Heart left ventricle (tissue), 16 donors: ENCODE measurements at regions not wholly inside any gene's neighbourhood (a gene's known extent, or its start where the extent isn't known, plus 50 kb on each side); places are given as distances from the start of the nearest gene placed in this dataset.
A peak's percentile ranks its signal among the peaks of the same experiment; 100 is the strongest.

ENCODE experiments used
- ATAC-seq, 4 donors: fragments of 200-7000 bp; cut with Tn5 transposase; one replicate each; pipeline ENCODE4 v1.9.1; 2020 to 2022; ENCODE audit warnings: moderate library complexity in 4 of 4, mild to moderate bottlenecking in 3 of 4, moderate number of reproducible peaks in 1 of 4
- DNase-seq, 5 donors: peaks; one replicate each; pipeline ENCODE4 v3.0.0-alpha.2; 2020
- H3K27ac ChIP-seq, 12 donors: fragments of 200-600 bp; sonication (generic) in 4 of 12; one replicate each; pipeline versions ENCODE4 v1.5.0 to v1.8.0; 2016 to 2022; ENCODE audit warnings: mild to moderate bottlenecking in 2 of 12
- H3K27me3 ChIP-seq, 9 donors: fragments of 200-600 bp; sonication (generic) in 2 of 9; one replicate each; pipeline versions ENCODE4 v1.5.1 to v1.8.0; 2016 to 2022; ENCODE audit warnings: mild to moderate bottlenecking in 3 of 9
- H3K36me3 ChIP-seq, 9 donors: fragments of 200-600 bp; sonication (generic) in 2 of 9; one replicate each; pipeline versions ENCODE4 v1.5.0 to v1.8.0; 2018 to 2022; ENCODE audit warnings: mild to moderate bottlenecking in 2 of 9
- H3K4me1 ChIP-seq, 12 donors: fragments of 200-600 bp; sonication (generic) in 4 of 12; one replicate each; pipeline versions ENCODE4 v1.5.0 to v1.8.0; 2016 to 2022; ENCODE audit warnings: mild to moderate bottlenecking in 3 of 12
- H3K4me3 ChIP-seq, 12 donors: fragments of 200-600 bp; sonication (generic) in 4 of 12; one replicate each; pipeline versions ENCODE4 v1.5.0 to v1.8.0; 2017 to 2022; ENCODE audit warnings: mild to moderate bottlenecking in 9 of 12, moderate library complexity in 4 of 12
- H3K9me3 ChIP-seq, 12 donors: fragments of 200-600 bp; sonication (generic) in 4 of 12; one replicate each; pipeline versions ENCODE4 v1.5.0 to v1.8.0; 2016 to 2022; ENCODE audit warnings: mild to moderate bottlenecking in 1 of 12
- CTCF ChIP-seq, 12 donors: fragments of 200-600 bp; sonication (generic) in 4 of 12; IDR thresholded peaks; one replicate each; pipeline versions ENCODE4 v1.5.0 to v1.8.0; 2018 to 2022; ENCODE audit warnings: antibody characterized with exemption in 12 of 12, mild to moderate bottlenecking in 5 of 12
- POLR2A ChIP-seq, 2 donors: fragments of 450-650 bp; IDR thresholded peaks; one replicate each; pipeline ENCODE4 v1.6.1; 2017; ENCODE audit warnings: antibody characterized with exemption in 2 of 2, mild to moderate bottlenecking in 2 of 2, moderate library complexity in 2 of 2
- WGBS, 4 donors: extraction: QIAGEN DNeasy Blood & Tissue Kit in 2 of 4; methylation state at CpG; one replicate each; pipeline versions ENCODE4 v1.1.5 to v1.1.7; 2013 to 2018; 5-methylcytosine and 5-hydroxymethylcytosine counted together
- intact Hi-C, 10 donors: fragments of 100-400 bp; cut with DNase I; formaldehyde crosslinking; loops; one replicate each; pipeline versions ENCODE4 v1.11.1 to v1.14.2; 2022
- donor health status: ischemic (EF 13 %, LVEDD 7.1; RV severe dilation, severe dysfunction).
- donor health status: healthy with polysubstance abuse.
- donor health status: DM: no; HTN: yes; CAD: no.
- donor health status: DM: no; HTN: no; CAD: no.
- donor health status: ischemic (EF 25% LVEDD 6.9; RV normal size, moderate dysfunction).
- donor health status: ischemic (EF 25% LVEDD 5.7; RV mildly dilated, moderate dysfunction).
- donor health status: healthy.
- donor health status: DM: yes; HTN: yes; CAD: no.
- donor health status: ischemic (EF 35%, LVEDD 5.7; RV mildly dilated, moderate dysfunction).
- donor health status: nonischemic (EF 11% LVEDD 7.7; RV severe dilation, severe dysfunction).
- donor health status: DM: yes; HTN: yes; CAD: no.
- donor health status: PGD.
- donor health status: ischemic (EF 29% LVEDD 5.4; RV normal size, mild dysfunction).
- donor health status: nonischemic (EF 23%, LVEDD 6.1; RV moderate dilation, normal function).

GRCh38 chr6:3987576-3987975, 91.4 kb downstream of the FAM217A start:
- no peak for DNase-seq
- TF ChIP-seq CTCF (IDR thresholded peaks at IDR 0.05) (no peak), POLR2A (IDR thresholded peaks at IDR 0.05) (no peak)
- Histone ChIP-seq H3K4me3 (no peak overlapping the region), H3K9me3 (no peaks in the 10 kb centered on the region), H3K4me1 (peaks cover 0 to 20% (median 3%) of the 10 kb centered on the region in 12 donors), H3K36me3 (no peaks in the 10 kb centered on the region), H3K27ac (no peak overlapping the region), H3K27me3 (no peaks in the 10 kb centered on the region)
- 84 to 89% (median 86%) methylated on average over 2 of the region's 2 CpGs for WGBS, 4 donors
- ATAC-seq = no peak
- intact Hi-C loops = loop anchor here in 4 of 10 donors (5.0 to 10.0 kb wide), 4 partner anchors 100 to 713 kb away; no protein-coding TSS in a partner anchor

- WGBS, 4 donors = 13 to 22% (median 14%) methylated on average over 21 of the region's 21 CpGs
- H3K27ac ChIP-seq = peak overlapping the region in 9 of 12 donors; percentile 5 to 82 (median 63)
- peak; percentile 88 to 92 (median 89) for DNase-seq
- H3K36me3 ChIP-seq = no peaks in the 10 kb centered on the region
- TF ChIP-seq CTCF (IDR thresholded peaks at IDR 0.05) (peak; percentile 70 to 92 (median 88)), POLR2A (IDR thresholded peaks at IDR 0.05) (no peak)
- no peaks in the 10 kb centered on the region for H3K9me3 ChIP-seq
- H3K27me3 ChIP-seq = no peaks in the 10 kb centered on the region
- peak; percentile 77 to 95 (median 94) for ATAC-seq
- intact Hi-C loops = loop anchor here (1.0 to 10.0 kb wide), 7 partner anchors 59 to 716 kb away; partner anchors contain the start of gene FAM50B (in 2 of the 10)
- H3K4me3 ChIP-seq = peak overlapping the region in 11 of 12 donors; percentile 17 to 69 (median 52)
- peaks cover 0 to 20% (median 3%) of the 10 kb centered on the region in 12 donors for H3K4me1 ChIP-seq
Measured at GRCh38 chr6:3990692-3991491, 88.0 kb downstream of the FAM217A start.

GRCh38 chr6:3991941-3992340, 87.0 kb downstream of the FAM217A start:
- intact Hi-C loops = loop anchor here (1.0 to 10.0 kb wide), 7 partner anchors 60 to 717 kb away; partner anchors contain the start of gene FAM50B (in 2 of the 10)
- DNase-seq = no peak
- 80 to 82% (median 82%) methylated on average over 4 of the region's 4 CpGs for WGBS, 4 donors
- Histone ChIP-seq H3K36me3 (no peaks in the 10 kb centered on the region), H3K9me3 (no peaks in the 10 kb centered on the region), H3K4me3 (no peak overlapping the region), H3K4me1 (peaks cover 0 to 16% (median 3%) of the 10 kb centered on the region in 12 donors), H3K27me3 (no peaks in the 10 kb centered on the region), H3K27ac (no peak overlapping the region)
- no peak for ATAC-seq
- TF ChIP-seq POLR2A (IDR thresholded peaks at IDR 0.05) = no peak
- TF ChIP-seq CTCF (IDR thresholded peaks at IDR 0.05) = no peak

GRCh38 chr6:3996349-3996748, 82.6 kb downstream of the FAM217A start:
- intact Hi-C loops = loop anchor here in 2 of 10 donors (10.0 kb wide), 1 partner anchor 722 kb away; no protein-coding TSS in a partner anchor
- no peak for DNase-seq
- Histone ChIP-seq H3K4me3 (no peak overlapping the region), H3K36me3 (no peaks in the 10 kb centered on the region), H3K4me1 (peaks cover 0 to 8% (median 0%) of the 10 kb centered on the region in 12 donors), H3K27ac (no peak overlapping the region), H3K9me3 (no peaks in the 10 kb centered on the region), H3K27me3 (no peaks in the 10 kb centered on the region)
- WGBS, 4 donors = 95 to 97% (median 96%) methylated on average over 4 of the region's 4 CpGs
- TF ChIP-seq POLR2A (IDR thresholded peaks at IDR 0.05) = no peak
- TF ChIP-seq CTCF (IDR thresholded peaks at IDR 0.05) = no peak
- no peak for ATAC-seq
